GM12892 (cell line): ENCODE measurements at regions not wholly inside any gene's neighbourhood (a gene's known extent, or its start where the extent isn't known, plus 50 kb on each side); places are given as distances from the start of the nearest gene placed in this dataset.

Experiments
- POLR2A ChIP-seq: IDR thresholded peaks from 2 replicates; pipeline ENCODE4 v1.6.1; 2011; ENCODE audit warnings: low read depth, low read length, control low read depth
- POLR2AphosphoS5 ChIP-seq: IDR thresholded peaks from 2 replicates; pipeline ENCODE4 v1.6.1; 2011; ENCODE audit warnings: low read depth, low read length, control low read depth
- TAF1 ChIP-seq: IDR thresholded peaks from 2 replicates; pipeline ENCODE4 v1.6.1; 2011; ENCODE audit warnings: low read depth, mild to moderate bottlenecking, control low read depth, low read length, borderline replicate concordance

DNA sequence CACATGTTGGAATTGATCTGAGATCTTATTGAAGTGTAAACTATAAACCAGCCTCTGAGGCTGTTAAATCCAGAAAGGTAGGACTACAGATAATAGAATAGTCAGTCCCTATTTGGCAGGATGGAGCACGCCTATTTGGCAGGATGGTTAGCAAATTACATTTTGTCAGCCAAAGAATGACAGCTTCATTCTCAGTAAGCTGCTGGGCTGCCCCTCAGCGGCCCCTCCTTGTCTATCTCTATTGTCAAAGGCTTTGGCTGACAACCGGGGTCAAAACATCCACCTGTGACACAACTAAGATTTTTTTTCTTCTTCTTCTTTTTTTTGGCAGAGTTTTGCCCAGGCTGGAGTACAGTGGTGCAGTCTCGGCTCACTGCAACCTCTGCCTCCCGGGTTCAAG is 123.4 kb upstream of the ECI2 start:
- no peak for TF ChIP-seq POLR2A
- TF ChIP-seq TAF1, result no peak
- TF ChIP-seq POLR2AphosphoS5, result no peak
